HG03108 (cell line): ENCODE measurements at regions not wholly inside any gene's neighbourhood (a gene's known extent, or its start where the extent isn't known, plus 50 kb on each side); places are given as distances from the start of the nearest gene placed in this dataset.

Experiments
- ATAC-seq: cut with Tn5 transposase; IDR thresholded peaks from one replicate; pipeline ENCODE4 v1.9.1; 2021; ENCODE audit warnings: moderate library complexity; ENCODE audit not compliant: unreplicated experiment

- ATAC-seq = no peak
These were observed 50.3 kb upstream of the NFE2L2 start for GRCh38 chr2:177314722-177315264.

- no peak for ATAC-seq
These were observed 50.8 kb upstream of the NFE2L2 start for GRCh38 chr2:177315364-177315763.

- no peak for ATAC-seq
These were observed 52.2 kb upstream of the NFE2L2 start for GRCh38 chr2:177316756-177317155.

GRCh38 chr2:177317443-177317842 is 52.9 kb upstream of the NFE2L2 start:
- no peak for ATAC-seq

GRCh38 chr2:177317857-177318256 is 53.3 kb upstream of the NFE2L2 start:
- no peak for ATAC-seq

- no peak for ATAC-seq
These were observed 54.1 kb upstream of the NFE2L2 start for GRCh38 chr2:177318613-177319012.

- ATAC-seq = no peak
These were observed 56.1 kb upstream of the NFE2L2 start for GRCh38 chr2:177320596-177320995.

- ATAC-seq = no peak
These were observed 58.3 kb upstream of the NFE2L2 start for GRCh38 chr2:177322801-177323261.

GRCh38 chr2:177324797-177325196 is 60.3 kb upstream of the NFE2L2 start:
- ATAC-seq = no peak

- ATAC-seq = peak; percentile 65
These were observed 61.0 kb upstream of the NFE2L2 start for GRCh38 chr2:177325554-177325953.

- ATAC-seq = no peak
These were observed 61.5 kb upstream of the NFE2L2 start for GRCh38 chr2:177326005-177326404.

- ATAC-seq = no peak
These were observed 62.1 kb upstream of the NFE2L2 start for GRCh38 chr2:177326591-177326990.

GRCh38 chr2:177327009-177327408 is 62.5 kb upstream of the NFE2L2 start:
- no peak for ATAC-seq

- ATAC-seq = no peak
These were observed 63.5 kb upstream of the NFE2L2 start for GRCh38 chr2:177328056-177328455.

GRCh38 chr2:177329064-177329463 is 63.5 kb upstream of the AGPS start:
- ATAC-seq = no peak

- ATAC-seq = no peak
These were observed 61.0 kb upstream of the AGPS start for GRCh38 chr2:177331466-177331997.

- peak; percentile 65 for ATAC-seq
These were observed 60.3 kb upstream of the AGPS start for GRCh38 chr2:177332026-177332991.

GRCh38 chr2:177332992-177333388 is 59.6 kb upstream of the AGPS start:
- no peak for ATAC-seq

GRCh38 chr2:177334940-177335543 is 57.5 kb upstream of the AGPS start:
- ATAC-seq = peak; percentile 53

- ATAC-seq = no peak
These were observed 56.6 kb upstream of the AGPS start for GRCh38 chr2:177335917-177336450.

- ATAC-seq = no peak
These were observed 54.3 kb upstream of the AGPS start for GRCh38 chr2:177338177-177338721.
